Caki2 (cell line): ENCODE measurements at regions not wholly inside any gene's neighbourhood (a gene's known extent, or its start where the extent isn't known, plus 50 kb on each side); places are given as distances from the start of the nearest gene placed in this dataset.
A peak's percentile ranks its signal among the peaks of the same experiment; 100 is the strongest.

Source experiments
- DNase-seq: peaks from one replicate; pipeline ENCODE4 v3.0.0-alpha.2; 2015; ENCODE audit warnings: low read depth
- in situ Hi-C: cut with HindIII; loops from 2 replicates; pipeline ENCODE4 v1.10.0; 2016; ENCODE audit warnings: low sequenced_read_pairs, low pct_unique_long_range_greater_than_20kb, mixed read lengths

DNA sequence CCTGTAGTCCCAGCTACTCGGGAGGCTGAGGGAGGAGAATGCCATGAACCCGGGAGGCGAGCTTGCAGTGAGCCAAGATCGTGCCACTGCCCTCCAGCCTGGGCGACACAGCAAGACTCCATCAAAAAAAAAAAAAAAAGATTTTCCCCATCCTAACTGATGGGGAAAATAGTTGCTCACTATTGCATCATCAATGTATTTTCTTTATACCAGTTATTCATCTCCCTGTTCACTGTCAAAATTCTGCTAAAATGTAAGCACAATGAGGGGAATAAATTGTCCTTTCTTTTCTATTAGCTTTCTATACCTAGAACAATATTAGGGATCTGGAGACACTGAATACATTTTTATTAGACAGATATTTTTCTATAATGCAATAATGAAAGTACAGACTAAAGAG lies 561.3 kb downstream of the CCER1 start:
- DNase-seq = no peak
- in situ Hi-C loops = no loop called here

DNA sequence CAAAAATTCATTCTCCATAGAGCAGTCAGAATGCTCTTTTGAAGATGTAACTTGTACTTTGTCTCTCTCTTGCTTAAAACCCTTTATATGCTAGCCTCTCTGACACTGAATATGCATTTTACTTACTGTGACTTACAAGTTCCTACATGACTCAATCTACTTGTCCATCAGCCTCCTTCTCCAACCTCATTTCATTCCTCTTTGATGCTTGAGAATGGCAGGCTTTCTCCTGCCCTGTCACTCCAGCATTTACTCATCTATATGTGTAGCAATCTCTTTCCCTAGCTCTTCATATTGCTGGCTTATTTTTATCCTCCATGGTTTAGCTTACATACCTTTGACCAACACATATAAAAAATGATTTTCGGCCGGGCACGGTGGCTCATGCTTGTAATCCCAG lies 561.9 kb downstream of the CCER1 start:
- no peak for DNase-seq
- in situ Hi-C loops = no loop called here

DNA sequence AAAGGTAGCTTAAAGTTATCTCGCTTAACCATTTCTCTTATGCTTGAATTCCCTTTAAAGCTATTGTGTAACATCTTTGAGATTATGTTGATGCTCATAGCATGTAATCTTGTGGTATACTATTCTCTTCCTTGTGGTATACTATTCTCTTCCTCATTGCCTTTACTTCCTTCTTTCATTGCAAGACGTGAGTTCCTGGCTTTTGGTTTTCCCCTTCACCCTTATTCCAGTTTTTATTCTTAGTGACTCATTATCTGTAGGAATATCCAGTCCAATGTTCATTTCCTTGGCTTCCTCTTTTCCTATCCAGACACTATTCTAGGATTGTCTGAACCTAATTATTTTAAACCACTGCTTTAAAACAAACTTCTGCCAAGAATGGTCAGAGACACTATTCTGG lies 564.0 kb downstream of the CCER1 start:
- no peak for DNase-seq
- in situ Hi-C loops = no loop called here

DNA sequence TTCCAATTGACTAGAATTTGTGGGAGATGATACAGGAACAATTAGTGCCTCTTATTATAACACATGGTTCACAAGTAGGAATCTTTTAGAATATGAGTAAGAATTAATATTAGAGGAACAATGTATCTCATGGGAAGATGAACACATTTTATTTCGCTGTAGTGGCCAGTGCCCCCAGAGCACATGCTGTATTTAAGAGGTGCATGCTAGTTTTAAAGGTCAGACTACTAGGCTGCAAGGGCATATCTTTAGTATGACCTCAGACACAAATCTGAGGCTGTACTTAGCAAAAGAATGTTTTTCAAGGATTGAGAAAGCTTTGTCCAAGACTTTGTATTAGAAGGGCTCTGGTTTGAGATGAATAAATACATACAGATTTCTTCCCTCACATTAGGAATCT lies 586.9 kb downstream of the CCER1 start:
- in situ Hi-C loops = no loop called here
- no peak for DNase-seq

DNA sequence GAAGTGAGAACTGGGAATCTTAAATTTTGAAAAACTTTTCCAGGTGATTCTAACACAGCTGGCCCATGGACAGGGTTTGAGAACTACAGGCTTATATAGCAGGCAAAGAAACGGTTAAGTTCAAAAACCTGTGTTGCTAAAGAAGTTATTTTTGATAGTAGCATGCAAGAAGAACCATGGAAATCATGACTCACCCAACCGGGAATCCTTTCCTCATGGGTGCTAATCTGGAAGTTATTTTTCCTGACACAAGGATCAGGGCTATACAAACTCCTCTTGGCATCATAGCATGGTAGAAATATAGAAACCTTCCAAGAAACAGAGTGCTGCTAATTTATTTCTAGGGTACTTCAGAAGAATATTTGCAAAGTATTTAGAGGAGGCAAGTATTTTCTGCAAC lies 588.7 kb downstream of the CCER1 start:
- no peak for DNase-seq
- in situ Hi-C loops = no loop called here

DNA sequence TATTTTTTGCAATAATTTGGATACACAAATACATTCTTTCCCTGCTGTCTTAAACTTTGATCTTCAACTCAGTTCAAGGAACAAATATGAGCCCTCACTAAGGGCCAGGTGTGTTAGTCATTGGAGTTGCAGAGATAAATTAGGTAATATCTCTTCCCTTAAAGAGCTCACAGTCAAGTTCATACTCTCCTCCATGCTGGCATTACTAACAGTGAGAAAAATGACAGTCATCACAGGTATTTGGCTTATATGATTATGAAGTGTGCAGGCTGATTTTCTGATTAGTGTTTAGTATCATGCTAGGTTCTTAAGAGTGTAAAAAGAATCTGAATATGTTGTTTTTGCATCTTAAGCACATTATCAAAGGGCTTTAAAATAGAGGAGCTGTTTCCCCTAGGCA lies 594.7 kb downstream of the CCER1 start:
- DNase-seq = no peak
- in situ Hi-C loops = no loop called here

DNA sequence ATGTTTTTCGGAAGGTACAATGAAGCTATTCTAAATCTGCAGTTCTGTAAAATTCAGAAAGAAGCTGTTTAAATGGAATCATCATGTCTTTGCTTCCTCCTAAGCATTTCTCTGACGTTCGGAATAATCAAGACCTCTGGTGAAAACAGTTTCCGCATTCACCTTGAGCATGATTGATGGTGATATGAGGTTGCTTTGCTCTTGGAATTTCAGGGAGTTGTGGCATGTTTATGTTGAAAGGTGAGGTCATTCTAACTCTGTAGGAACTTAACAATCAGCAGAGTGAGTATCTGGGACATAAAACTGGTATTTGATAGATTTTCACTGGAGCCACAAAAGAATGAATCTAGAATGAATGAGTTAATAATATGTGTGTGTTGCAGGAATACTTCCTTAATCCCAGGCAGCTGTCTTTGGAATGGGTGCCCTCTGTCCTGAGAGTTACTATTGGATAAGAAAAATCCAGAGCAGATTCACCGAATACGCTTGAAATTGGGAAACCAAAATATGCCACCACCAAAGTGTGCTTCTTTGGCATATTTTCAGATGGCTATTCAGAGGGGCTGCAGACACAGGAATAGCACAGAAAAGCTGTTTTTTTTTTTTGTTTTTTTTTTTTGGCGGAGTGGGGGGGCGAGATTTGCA lies 599.1 kb downstream of the CCER1 start:
- DNase-seq = no peak
- in situ Hi-C loops = no loop called here

DNA sequence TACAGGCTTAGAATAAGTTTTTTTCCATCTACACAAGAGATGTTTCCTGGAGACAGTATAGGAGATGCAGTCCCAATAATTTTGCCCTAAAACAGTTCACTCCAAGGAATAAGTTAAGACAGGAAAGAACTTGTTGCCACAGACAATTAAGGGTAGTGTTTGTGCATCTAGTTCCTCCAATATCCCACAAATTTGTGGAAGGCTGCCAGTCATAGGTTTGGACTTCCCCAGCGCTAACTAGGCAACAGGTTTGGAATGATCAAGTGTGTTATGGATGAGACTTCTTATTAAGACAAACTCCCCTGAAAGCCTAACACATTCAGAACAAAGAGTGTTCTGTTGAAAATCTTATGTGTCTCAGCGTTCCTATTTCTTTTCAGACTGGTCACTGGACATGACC lies 611.0 kb downstream of the CCER1 start:
- in situ Hi-C loops = no loop called here

DNA sequence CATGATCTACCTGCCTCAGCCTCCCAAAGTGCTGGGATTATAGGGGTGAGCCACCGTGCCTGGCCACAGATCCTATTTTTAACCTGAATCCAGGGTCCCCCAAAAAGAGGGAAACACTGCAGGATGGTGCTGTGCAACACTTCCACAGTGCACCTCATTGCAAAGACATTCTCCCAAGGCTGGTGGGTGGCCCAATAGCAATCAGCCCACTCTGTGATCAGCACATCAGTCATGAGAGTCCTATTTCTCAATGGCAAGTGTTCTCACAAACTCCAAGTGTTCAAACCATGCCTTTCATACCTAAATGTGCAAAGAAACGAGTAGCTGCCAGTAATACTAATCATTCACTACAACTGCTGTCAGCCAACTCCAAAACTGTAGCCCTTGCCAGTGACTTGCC lies 612.9 kb downstream of the CCER1 start:
- no peak for DNase-seq
- in situ Hi-C loops = no loop called here

More for the DNA sequence above, 611.0 kb downstream of the CCER1 start:
- no peak for DNase-seq

DNA sequence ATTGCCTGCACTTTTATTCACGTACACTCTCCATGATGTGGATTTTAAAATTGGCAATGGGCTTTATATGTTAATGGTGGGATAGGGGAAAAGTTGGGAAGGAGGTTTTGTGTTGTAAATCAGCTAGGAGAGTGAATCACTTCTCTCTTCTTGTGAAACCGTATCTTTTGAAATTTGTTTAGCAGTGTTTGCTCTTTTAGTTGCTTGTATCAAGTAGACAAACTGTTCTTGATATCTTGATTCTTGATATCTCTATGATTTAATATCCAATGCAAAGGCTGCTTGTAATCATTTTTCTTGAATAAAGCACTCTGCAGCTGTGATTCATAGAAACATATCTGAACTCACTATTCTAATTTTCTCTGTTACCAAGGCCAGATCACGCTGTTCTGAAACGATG lies 615.1 kb downstream of the CCER1 start:
- in situ Hi-C loops = no loop called here
- no peak for DNase-seq

DNA sequence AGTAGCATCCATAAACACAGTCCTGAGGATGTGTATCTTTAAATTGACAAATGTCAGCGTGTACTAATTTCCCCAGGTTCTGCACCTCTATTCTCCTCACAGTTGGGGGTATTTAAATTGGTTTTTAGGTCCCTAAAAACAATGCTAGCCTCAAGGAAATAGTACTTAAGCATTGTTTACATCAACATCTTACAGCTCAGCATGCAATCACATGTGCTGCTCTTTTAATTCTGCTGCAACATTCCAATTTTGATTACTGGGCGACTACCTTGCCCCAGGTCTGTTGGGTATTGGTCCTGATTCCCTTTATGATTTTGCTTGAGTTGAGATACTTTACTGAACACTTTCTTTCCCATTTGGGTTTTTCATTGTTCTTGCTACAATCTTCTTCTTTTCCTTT lies 616.6 kb downstream of the CCER1 start:
- in situ Hi-C loops = no loop called here
- DNase-seq = no peak

DNA sequence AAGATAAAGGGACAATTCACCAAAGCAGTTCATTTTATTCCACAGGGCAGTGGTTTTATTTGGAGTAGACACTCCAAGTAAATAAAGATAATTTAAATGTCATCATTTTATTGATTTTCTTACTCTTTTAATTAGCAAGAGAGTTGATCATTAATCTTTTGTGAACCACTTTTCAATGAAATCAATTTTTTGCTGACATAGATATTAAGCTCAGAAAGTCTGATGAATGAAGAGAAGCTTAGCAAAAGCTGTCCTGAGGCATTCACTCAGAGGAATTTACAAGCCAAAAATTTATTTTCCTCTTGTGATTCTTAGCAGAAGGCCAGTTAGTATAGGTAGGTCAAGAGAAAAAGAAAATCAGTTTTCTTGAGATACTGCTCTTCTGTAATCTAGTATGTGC lies 618.0 kb downstream of the CCER1 start:
- in situ Hi-C loops = no loop called here
- no peak for DNase-seq

DNA sequence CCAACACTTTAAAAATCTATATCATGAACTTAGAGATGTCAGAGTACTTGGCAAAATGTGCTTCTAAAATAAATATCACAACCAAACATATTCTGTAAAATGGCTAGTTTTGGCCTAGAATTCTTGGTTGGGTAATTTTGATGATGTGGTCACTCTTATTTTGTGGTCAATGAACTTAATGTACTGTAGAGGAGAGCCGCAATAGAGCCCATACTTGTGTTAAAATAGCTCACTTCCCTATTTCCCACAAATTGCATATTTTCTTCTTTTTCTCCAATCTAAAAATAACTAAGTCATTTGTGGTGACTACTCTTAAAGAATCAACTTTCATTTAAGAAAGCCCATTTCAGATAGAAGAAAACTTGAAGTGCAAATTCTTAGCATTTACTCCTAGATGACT lies 619.4 kb downstream of the CCER1 start:
- in situ Hi-C loops = no loop called here
- DNase-seq = peak; percentile 18

DNA sequence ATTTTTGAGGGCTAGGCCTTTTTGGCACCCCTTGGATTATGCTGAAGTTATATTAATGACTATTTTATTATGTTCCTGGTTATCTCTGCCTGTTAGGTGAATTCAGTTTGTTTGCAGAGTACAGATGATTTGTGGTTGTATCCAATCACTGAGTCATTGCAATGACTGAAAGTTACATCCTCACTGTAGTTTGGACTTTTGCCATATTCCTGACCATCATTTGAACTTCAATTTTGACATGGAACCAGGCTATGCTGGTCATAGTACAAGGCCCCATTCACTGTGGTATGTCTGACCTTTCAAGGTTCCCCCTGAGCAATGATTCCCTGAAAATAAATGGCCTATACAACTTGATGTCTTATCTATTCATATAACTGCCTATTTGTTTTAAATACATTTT lies 621.0 kb downstream of the CCER1 start:
- DNase-seq = peak; percentile 4

DNA sequence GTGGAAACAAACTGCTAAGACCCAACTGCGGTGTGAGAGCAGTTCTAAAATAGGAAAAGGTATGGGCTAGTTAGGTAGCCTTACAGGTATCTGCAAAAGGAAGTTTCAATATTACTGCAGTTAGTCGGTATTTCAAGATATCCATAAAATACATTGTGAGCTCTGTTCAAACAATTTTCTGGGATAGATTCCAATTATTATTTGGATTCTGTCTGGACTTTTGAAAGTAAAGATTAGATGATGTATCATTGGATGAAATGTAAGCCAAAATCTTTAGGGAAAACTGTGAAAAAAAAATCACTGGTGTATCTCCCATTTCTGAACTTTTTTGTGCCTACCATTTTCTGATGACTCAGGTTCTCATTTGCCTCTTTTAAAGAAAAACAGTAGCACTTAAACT lies 621.6 kb downstream of the CCER1 start:
- in situ Hi-C loops = no loop called here
- no peak for DNase-seq

More for the DNA sequence above, 621.0 kb downstream of the CCER1 start:
- in situ Hi-C loops = no loop called here

DNA sequence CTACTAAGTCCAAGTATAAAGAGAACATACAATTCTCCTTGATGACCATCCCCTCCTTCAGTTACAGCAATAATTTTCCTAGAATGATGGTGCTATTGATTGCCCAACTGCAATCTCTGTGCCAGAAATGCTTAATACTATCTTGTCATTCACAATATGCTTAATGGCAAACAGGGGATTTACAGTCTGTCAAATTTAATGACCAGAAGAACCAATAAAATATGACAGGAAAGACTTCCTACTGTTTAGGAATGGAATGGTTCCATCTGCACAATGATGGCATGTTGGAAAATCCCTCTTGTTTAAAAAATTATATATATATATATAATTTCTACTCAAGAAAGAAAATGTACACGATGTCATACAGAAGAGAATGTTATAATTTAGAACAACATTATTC lies 623.2 kb downstream of the CCER1 start:
- in situ Hi-C loops = no loop called here
- no peak for DNase-seq

DNA sequence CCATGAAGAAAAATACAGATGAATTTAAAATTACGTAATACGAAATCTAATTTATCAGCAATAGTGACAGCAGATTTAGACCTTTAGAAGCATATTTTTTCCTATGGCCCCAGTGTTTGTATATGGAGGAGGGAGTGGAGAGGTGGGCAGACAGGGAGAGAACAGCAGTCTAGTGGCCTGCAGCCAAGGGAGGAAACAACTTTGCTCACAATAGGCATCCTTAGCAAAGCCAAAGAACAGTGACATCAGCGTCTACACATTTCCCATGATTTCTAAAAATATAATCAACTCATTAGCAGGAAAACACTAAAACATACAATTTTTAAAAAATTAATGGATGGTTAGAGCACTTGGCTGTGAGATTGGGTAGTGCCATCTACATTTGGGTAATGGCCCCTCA lies 622.6 kb upstream of the ATP2B1 start:
- in situ Hi-C loops = no loop called here

DNA sequence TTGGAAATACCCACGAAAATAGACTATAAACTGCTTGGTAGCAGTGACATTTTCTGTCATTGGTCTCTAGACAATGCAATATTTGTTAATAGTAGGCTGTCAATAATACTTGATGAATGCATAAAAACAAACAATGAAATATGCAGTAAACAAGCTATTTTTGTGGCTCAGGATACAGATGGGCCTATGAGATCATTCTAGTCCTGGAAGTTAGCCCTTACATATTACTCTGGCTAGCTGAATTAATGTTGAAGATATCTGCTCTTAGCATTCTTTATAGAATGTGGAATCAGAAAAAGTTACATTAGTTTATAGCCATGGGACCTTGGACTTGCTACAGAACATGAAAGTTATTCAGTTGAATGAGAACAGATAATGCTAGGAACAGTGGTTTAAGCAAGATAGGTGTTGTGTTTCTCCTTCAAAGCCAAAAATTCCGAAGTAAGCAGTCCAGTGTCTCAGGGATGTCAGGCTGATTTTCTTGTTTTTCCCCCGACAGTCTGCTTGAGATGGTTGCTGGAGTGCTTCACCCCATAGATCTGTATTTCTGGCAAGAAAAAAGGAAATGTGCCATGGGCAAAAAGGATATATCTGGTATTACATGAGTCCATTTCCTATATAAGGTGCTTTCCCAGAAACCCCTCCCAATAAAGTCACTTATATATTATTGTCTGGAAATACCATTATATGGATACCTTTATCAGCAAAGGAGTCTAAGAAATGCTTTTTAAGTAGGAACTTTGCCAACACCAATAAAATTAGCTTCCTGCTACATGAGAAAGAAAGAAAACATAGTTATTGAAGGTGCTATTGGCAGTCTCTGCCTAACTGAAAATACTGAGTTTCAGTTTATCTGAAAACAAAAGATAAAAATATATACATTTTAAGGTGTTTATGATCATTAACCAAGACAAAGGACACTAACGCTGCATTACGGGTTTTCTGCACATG lies 619.4 kb upstream of the ATP2B1 start:
- DNase-seq = no peak
- in situ Hi-C loops = no loop called here

More for the DNA sequence above, 622.6 kb upstream of the ATP2B1 start:
- no peak for DNase-seq

DNA sequence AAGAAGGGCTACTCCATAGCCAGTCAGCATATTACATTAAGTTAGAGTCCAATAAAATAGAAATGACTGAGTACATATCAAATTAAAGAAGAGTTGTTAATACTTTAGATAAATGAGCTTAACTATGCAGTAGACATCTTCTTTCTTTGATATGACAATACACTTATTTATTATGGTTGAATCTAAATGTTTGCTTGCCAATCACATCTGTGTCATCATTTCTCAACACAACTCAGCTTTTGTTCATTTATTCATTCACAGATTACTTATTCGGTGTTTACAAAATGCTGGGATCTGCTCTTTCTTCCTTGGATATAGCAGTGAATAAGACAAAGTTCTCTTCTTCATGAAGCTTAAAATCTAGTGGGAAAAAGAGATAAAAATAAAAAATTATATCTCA lies 614.6 kb upstream of the ATP2B1 start:
- in situ Hi-C loops = no loop called here
- DNase-seq = no peak

DNA sequence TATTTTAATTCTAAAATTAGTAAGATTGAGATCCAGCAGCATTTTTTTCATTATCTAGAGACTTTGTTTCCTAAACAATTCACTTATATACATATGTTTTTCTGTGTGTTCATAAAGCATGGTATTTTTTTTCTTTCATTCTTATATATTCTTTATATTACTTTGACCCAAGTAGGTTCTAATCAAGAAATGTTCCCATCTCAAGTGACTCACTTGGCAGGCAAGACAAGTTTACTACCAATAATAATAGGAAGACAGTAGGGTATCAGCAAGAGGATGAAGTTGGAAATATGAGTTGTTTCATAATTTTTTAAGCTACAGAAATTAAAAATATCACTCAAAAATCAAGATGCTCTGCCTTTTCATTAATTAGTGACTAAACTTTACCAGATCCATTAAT lies 613.4 kb upstream of the ATP2B1 start:
- in situ Hi-C loops = no loop called here

More for the DNA sequence above, 613.4 kb upstream of the ATP2B1 start:
- no peak for DNase-seq
